Natural killer cell (primary cell): ENCODE measurements at regions not wholly inside any gene's neighbourhood (a gene's known extent, or its start where the extent isn't known, plus 50 kb on each side); places are given as distances from the start of the nearest gene placed in this dataset.
"Not testable (repeated sequence)": the region's sequence is repeated elsewhere in the genome, so short reads cannot be mapped to it uniquely, and the experiment has no call there.

Experiments
- ATAC-seq, 3 donors: fragments of 150-1000 bp in 2 of 3; fragments of 200-7000 bp in 1 of 3; cut with Tn5 transposase; 1 replicate in 1 of 3; 2 replicates in 2 of 3; pipeline ENCODE4 v1.10.0; 2021; ENCODE audit warnings: mild to moderate bottlenecking in 2 of 3, moderate library complexity in 2 of 3
- DNase-seq, 2 donors: peaks; one replicate each; pipeline versions ENCODE4 v3.0.0 to v3.0.0-alpha.2; 2013 to 2021; ENCODE audit warnings: mixed read lengths in 1 of 2
- H3K27ac ChIP-seq: one replicate; pipeline ENCODE4 v1.5.1; 2013; ENCODE audit warnings: mild to moderate bottlenecking, low read length
- H3K27me3 ChIP-seq: one replicate; pipeline ENCODE4 v1.6.1; 2013; ENCODE audit warnings: low read length; ENCODE audit not compliant: control insufficient read depth, insufficient read depth
- H3K36me3 ChIP-seq: one replicate; pipeline ENCODE4 v1.6.1; 2013; ENCODE audit warnings: low read length; ENCODE audit not compliant: control insufficient read depth, insufficient read depth
- H3K4me1 ChIP-seq: one replicate; pipeline ENCODE4 v1.6.1; 2013; ENCODE audit warnings: low read length; ENCODE audit not compliant: control insufficient read depth, insufficient read depth
- H3K4me3 ChIP-seq: one replicate; pipeline ENCODE4 v1.5.1; 2013; ENCODE audit warnings: low read length
- H3K9me3 ChIP-seq: one replicate; pipeline ENCODE4 v1.6.1; 2013; ENCODE audit warnings: low read length; ENCODE audit not compliant: control insufficient read depth, insufficient read depth
- H3K27ac Mint-ChIP-seq, 2 donors: one replicate each; pipeline ENCODE4 v1.8.0; 2022; ENCODE audit warnings: mild to moderate bottlenecking in 2 of 2, mixed read lengths in 2 of 2, moderate library complexity in 1 of 2
- H3K27me3 Mint-ChIP-seq, 2 donors: one replicate each; pipeline ENCODE4 v1.8.0; 2022; ENCODE audit warnings: low read depth in 2 of 2, mixed read lengths in 2 of 2
- H3K36me3 Mint-ChIP-seq: one replicate; pipeline ENCODE4 v1.8.0; 2022; ENCODE audit warnings: mixed read lengths
- H3K4me1 Mint-ChIP-seq, 2 donors: one replicate each; pipeline ENCODE4 v1.8.0; 2022; ENCODE audit warnings: mixed read lengths in 2 of 2
- H3K4me3 Mint-ChIP-seq: one replicate; pipeline ENCODE4 v1.8.0; 2022; ENCODE audit warnings: mild to moderate bottlenecking, moderate library complexity, mixed read lengths
- H3K9me3 Mint-ChIP-seq, 2 donors: one replicate each; pipeline ENCODE4 v1.8.0; 2022; ENCODE audit warnings: mixed read lengths in 2 of 2
- CTCF ChIP-seq: fragments of 200-600 bp; IDR thresholded peaks from one replicate; pipeline ENCODE4 v1.8.0; 2022; ENCODE audit warnings: antibody characterized with exemption
- WGBS: methylation state at CpG from one replicate; pipeline ENCODE4 v1.1.7; 2013; ENCODE audit warnings: missing lambda C conversion rate; ENCODE audit not compliant: insufficient coverage; 5-methylcytosine and 5-hydroxymethylcytosine counted together
- intact Hi-C: fragments of 100-400 bp; cut with micrococcal nuclease; formaldehyde crosslinking; loops from one replicate; pipeline ENCODE4 v1.14.2; 2022

GRCh38 chr5:57002959-57003485 is 51.1 kb upstream of the MIER3 start:
- no peak overlapping the region for H3K27ac ChIP-seq
- intact Hi-C loops, result no loop called here
- H3K4me1 ChIP-seq, result no peaks in the 10 kb centered on the region
- WGBS, result 89% methylated on average over 4 of the region's 4 CpGs
- H3K4me1 Mint-ChIP-seq, result no peaks in the 10 kb centered on the region
- H3K27me3 ChIP-seq, result no peaks in the 10 kb centered on the region
- H3K9me3 Mint-ChIP-seq, result no peaks in the 10 kb centered on the region
- no peaks in the 10 kb centered on the region for H3K9me3 ChIP-seq
- DNase-seq (no peak), ATAC-seq (no peak)
- H3K27me3 Mint-ChIP-seq, result peaks cover 16 to 40% of the 10 kb centered on the region in 2 donors
- H3K36me3 Mint-ChIP-seq, result no peaks in the 10 kb centered on the region
- H3K27ac Mint-ChIP-seq, result no peak overlapping the region
- H3K4me3 ChIP-seq, result no peak overlapping the region
- no peak for TF ChIP-seq CTCF
- H3K4me3 Mint-ChIP-seq, result no peak overlapping the region
- no peaks in the 10 kb centered on the region for H3K36me3 ChIP-seq

- 92% methylated on average over 5 of the region's 5 CpGs for WGBS
- not testable (repeated sequence) for H3K36me3 Mint-ChIP-seq
Measured at GRCh38 chr5:57003566-57003965, 51.6 kb upstream of the MIER3 start.

GRCh38 chr5:57004800-57005199 is 52.9 kb upstream of the MIER3 start:
- H3K4me1 Mint-ChIP-seq, result no peaks in the 10 kb centered on the region
- no peak for TF ChIP-seq CTCF
- Histone ChIP-seq H3K4me1 (no peaks in the 10 kb centered on the region), H3K36me3 (no peaks in the 10 kb centered on the region), H3K9me3 (no peaks in the 10 kb centered on the region), H3K27me3 (no peaks in the 10 kb centered on the region), H3K27ac (no peak overlapping the region), H3K4me3 (no peak overlapping the region)
- DNase-seq (no peak), ATAC-seq (no peak)
- H3K36me3 Mint-ChIP-seq, result no peaks in the 10 kb centered on the region
- no peak overlapping the region for H3K4me3 Mint-ChIP-seq
- no peaks in the 10 kb centered on the region for H3K9me3 Mint-ChIP-seq
- H3K27ac Mint-ChIP-seq, result no peak overlapping the region
- intact Hi-C loops, result no loop called here
- WGBS, result 94% methylated on average over 4 of the region's 5 CpGs
- peaks cover 16 to 40% of the 10 kb centered on the region in 2 donors for H3K27me3 Mint-ChIP-seq

More at GRCh38 chr5:57003566-57003965, 51.6 kb upstream of the MIER3 start:
- H3K27me3 ChIP-seq, ATAC-seq, H3K27ac Mint-ChIP-seq, H3K27ac ChIP-seq, H3K9me3 Mint-ChIP-seq, DNase-seq, H3K4me3 Mint-ChIP-seq, H3K9me3 ChIP-seq, H3K4me1 Mint-ChIP-seq, intact Hi-C loops, H3K4me3 ChIP-seq, H3K4me1 ChIP-seq, H3K36me3 ChIP-seq: not testable (repeated sequence)
- H3K27me3 Mint-ChIP-seq, result peaks cover 16 to 40% of the 10 kb centered on the region in 2 donors

GRCh38 chr5:57007344-57007743 is 55.4 kb upstream of the MIER3 start:
- H3K27ac ChIP-seq, result no peak overlapping the region
- no peaks in the 10 kb centered on the region for H3K9me3 Mint-ChIP-seq
- intact Hi-C loops, result no loop called here
- DNase-seq, result no peak
- H3K27ac Mint-ChIP-seq, result no peak overlapping the region
- no peaks in the 10 kb centered on the region for H3K36me3 ChIP-seq
- no peaks in the 10 kb centered on the region for H3K4me1 Mint-ChIP-seq
- no peaks in the 10 kb centered on the region for H3K4me1 ChIP-seq
- WGBS, result 90% methylated on average over 2 of the region's 2 CpGs
- no peak overlapping the region for H3K4me3 ChIP-seq
- TF ChIP-seq CTCF, result no peak
- H3K36me3 Mint-ChIP-seq, result no peaks in the 10 kb centered on the region
- peaks cover 3 to 23% of the 10 kb centered on the region in 2 donors for H3K27me3 Mint-ChIP-seq
- H3K9me3 ChIP-seq, result no peaks in the 10 kb centered on the region
- no peaks in the 10 kb centered on the region for H3K27me3 ChIP-seq
- ATAC-seq, result no peak
- H3K4me3 Mint-ChIP-seq, result no peak overlapping the region
